GM23248 (cell line): ENCODE measurements at regions not wholly inside any gene's neighbourhood (a gene's known extent, or its start where the extent isn't known, plus 50 kb on each side); places are given as distances from the start of the nearest gene placed in this dataset.

Experiments
- EZH2 ChIP-seq: fragments of 200-600 bp; sonication (generic); IDR thresholded peaks from 2 replicates; pipeline ENCODE4 v1.6.1; 2018; ENCODE audit warnings: antibody characterized with exemption, mild to moderate bottlenecking; ENCODE audit not compliant: insufficient read depth, poor library complexity, severe bottlenecking
- EZH2phosphoT487 ChIP-seq: fragments of 200-600 bp; sonication (generic); IDR thresholded peaks from 2 replicates; pipeline ENCODE4 v1.6.1; 2018; ENCODE audit warnings: antibody characterized with exemption, moderate library complexity, mild to moderate bottlenecking, low read depth; ENCODE audit not compliant: insufficient read depth

DNA sequence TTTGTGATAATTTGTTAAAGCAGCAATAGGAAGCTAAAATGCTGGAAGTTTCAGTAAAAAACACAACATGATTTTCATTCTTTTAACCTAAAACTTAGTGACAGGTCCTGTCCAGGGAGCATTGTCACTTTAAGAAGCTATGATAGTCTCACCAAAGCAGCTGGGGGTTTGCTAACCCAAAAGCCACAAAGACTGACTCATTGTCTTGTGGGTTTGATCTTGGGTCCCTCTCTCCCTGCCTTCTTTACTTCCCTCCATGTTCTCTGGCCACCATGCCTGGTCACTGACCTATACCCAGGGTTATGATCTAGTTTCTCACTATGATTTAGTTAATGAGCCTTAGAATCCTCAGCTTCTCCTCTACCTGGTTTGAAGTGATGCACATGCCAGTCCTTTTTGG, 213.5 kb upstream of the PTGFR start:
- TF ChIP-seq EZH2 (no peak), EZH2phosphoT487 (no peak)
